ENCODE measurements at regions not wholly inside any gene's neighbourhood (a gene's known extent, or its start where the extent isn't known, plus 50 kb on each side); places are given as distances from the start of the nearest gene placed in this dataset.

GRCh38 chr11:20277014-20277413 lies 86.5 kb upstream of the HTATIP2 start:
- DNase-seq (ENCODE audit: low read depth), result no peak
- Histone ChIP-seq H3K4me1 (ENCODE audit: control insufficient read depth, insufficient read depth, low read length) (no peaks in the 10 kb centered on the region), H3K9me3 (ENCODE audit: control insufficient read depth, low read length) (no peaks in the 10 kb centered on the region), H3K4me3 (ENCODE audit: low read length) (no peak overlapping the region), H3K27me3 (replicated peaks; ENCODE audit: control insufficient read depth, insufficient read depth, low read length) (peaks cover 47% of the 10 kb centered on the region), H3K36me3 (ENCODE audit: control insufficient read depth, insufficient read depth, low read length, severe bottlenecking) (no peaks in the 10 kb centered on the region), H3K9ac (ENCODE audit: low read length) (no peak overlapping the region)

- no peak for DNase-seq (ENCODE audit: low read depth)
- H3K4me1 ChIP-seq (ENCODE audit: control insufficient read depth, insufficient read depth, low read length), result no peaks in the 10 kb centered on the region
- peaks cover 47% of the 10 kb centered on the region for H3K27me3 ChIP-seq (replicated peaks; ENCODE audit: control insufficient read depth, insufficient read depth, low read length)
Observed at GRCh38 chr11:20275987-20276965, 87.2 kb upstream of the HTATIP2 start.

GRCh38 chr11:20274031-20274430 lies 89.5 kb upstream of the HTATIP2 start:
- H3K9ac ChIP-seq (ENCODE audit: low read length), result no peak overlapping the region
- no peak for DNase-seq (ENCODE audit: low read depth)
- H3K36me3 ChIP-seq (ENCODE audit: control insufficient read depth, insufficient read depth, low read length, severe bottlenecking), result no peaks in the 10 kb centered on the region
- no peaks in the 10 kb centered on the region for H3K4me1 ChIP-seq (ENCODE audit: control insufficient read depth, insufficient read depth, low read length)
- H3K9me3 ChIP-seq (ENCODE audit: control insufficient read depth, low read length), result no peaks in the 10 kb centered on the region
- peaks cover 42% of the 10 kb centered on the region for H3K27me3 ChIP-seq (replicated peaks; ENCODE audit: control insufficient read depth, insufficient read depth, low read length)
- no peak overlapping the region for H3K4me3 ChIP-seq (ENCODE audit: low read length)

More at GRCh38 chr11:20275987-20276965, 87.2 kb upstream of the HTATIP2 start:
- no peaks in the 10 kb centered on the region for H3K9me3 ChIP-seq (ENCODE audit: control insufficient read depth, low read length)
- H3K4me3 ChIP-seq (ENCODE audit: low read length), result no peak overlapping the region
- no peaks in the 10 kb centered on the region for H3K36me3 ChIP-seq (ENCODE audit: control insufficient read depth, insufficient read depth, low read length, severe bottlenecking)
- H3K9ac ChIP-seq (ENCODE audit: low read length), result no peak overlapping the region

GRCh38 chr11:20261526-20261925 lies 101.3 kb upstream of the DBX1 start:
- no peak for DNase-seq (ENCODE audit: low read depth)
- H3K27me3 ChIP-seq (replicated peaks; ENCODE audit: control insufficient read depth, insufficient read depth, low read length), result peaks cover 38% of the 10 kb centered on the region
- no peaks in the 10 kb centered on the region for H3K4me1 ChIP-seq (ENCODE audit: control insufficient read depth, insufficient read depth, low read length)
- no peak overlapping the region for H3K9ac ChIP-seq (ENCODE audit: low read length)
- H3K9me3 ChIP-seq (ENCODE audit: control insufficient read depth, low read length), result no peaks in the 10 kb centered on the region
- H3K4me3 ChIP-seq (ENCODE audit: low read length), result no peak overlapping the region
- H3K36me3 ChIP-seq (ENCODE audit: control insufficient read depth, insufficient read depth, low read length, severe bottlenecking), result no peaks in the 10 kb centered on the region

- Histone ChIP-seq H3K4me1 (ENCODE audit: control insufficient read depth, insufficient read depth, low read length) (no peaks in the 10 kb centered on the region), H3K9ac (ENCODE audit: low read length) (no peak overlapping the region), H3K27me3 (replicated peaks; ENCODE audit: control insufficient read depth, insufficient read depth, low read length) (peaks cover 44% of the 10 kb centered on the region), H3K36me3 (ENCODE audit: control insufficient read depth, insufficient read depth, low read length, severe bottlenecking) (no peaks in the 10 kb centered on the region), H3K9me3 (ENCODE audit: control insufficient read depth, low read length) (no peaks in the 10 kb centered on the region), H3K4me3 (ENCODE audit: low read length) (no peak overlapping the region)
- no peak for DNase-seq (ENCODE audit: low read depth)
Observed at GRCh38 chr11:20260307-20260706, 100.0 kb upstream of the DBX1 start.

GRCh38 chr11:20259506-20259905 lies 99.2 kb upstream of the DBX1 start:
- no peak overlapping the region for H3K9ac ChIP-seq (ENCODE audit: low read length)
- no peak for DNase-seq (ENCODE audit: low read depth)
- H3K36me3 ChIP-seq (ENCODE audit: control insufficient read depth, insufficient read depth, low read length, severe bottlenecking), result no peaks in the 10 kb centered on the region
- no peak overlapping the region for H3K4me3 ChIP-seq (ENCODE audit: low read length)
- no peaks in the 10 kb centered on the region for H3K9me3 ChIP-seq (ENCODE audit: control insufficient read depth, low read length)
- peaks cover 45% of the 10 kb centered on the region for H3K27me3 ChIP-seq (replicated peaks; ENCODE audit: control insufficient read depth, insufficient read depth, low read length)
- H3K4me1 ChIP-seq (ENCODE audit: control insufficient read depth, insufficient read depth, low read length), result no peaks in the 10 kb centered on the region

- Histone ChIP-seq H3K4me1 (ENCODE audit: control insufficient read depth, insufficient read depth, low read length) (no peaks in the 10 kb centered on the region), H3K9ac (ENCODE audit: low read length) (no peak overlapping the region), H3K36me3 (ENCODE audit: control insufficient read depth, insufficient read depth, low read length, severe bottlenecking) (no peaks in the 10 kb centered on the region), H3K4me3 (ENCODE audit: low read length) (no peak overlapping the region), H3K27me3 (replicated peaks; ENCODE audit: control insufficient read depth, insufficient read depth, low read length) (peaks cover 51% of the 10 kb centered on the region), H3K9me3 (ENCODE audit: control insufficient read depth, low read length) (no peaks in the 10 kb centered on the region)
- DNase-seq (ENCODE audit: low read depth), result no peak
Observed at GRCh38 chr11:20258376-20258895, 98.2 kb upstream of the DBX1 start.

GRCh38 chr11:20256925-20257324 lies 96.7 kb upstream of the DBX1 start:
- no peak overlapping the region for H3K9ac ChIP-seq (ENCODE audit: low read length)
- peaks cover 58% of the 10 kb centered on the region for H3K27me3 ChIP-seq (replicated peaks; ENCODE audit: control insufficient read depth, insufficient read depth, low read length)
- no peak for DNase-seq (ENCODE audit: low read depth)
- no peak overlapping the region for H3K4me3 ChIP-seq (ENCODE audit: low read length)
- no peaks in the 10 kb centered on the region for H3K36me3 ChIP-seq (ENCODE audit: control insufficient read depth, insufficient read depth, low read length, severe bottlenecking)
- no peaks in the 10 kb centered on the region for H3K4me1 ChIP-seq (ENCODE audit: control insufficient read depth, insufficient read depth, low read length)
- H3K9me3 ChIP-seq (ENCODE audit: control insufficient read depth, low read length), result no peaks in the 10 kb centered on the region

GRCh38 chr11:20253796-20254195 lies 93.5 kb upstream of the DBX1 start:
- no peaks in the 10 kb centered on the region for H3K4me1 ChIP-seq (ENCODE audit: control insufficient read depth, insufficient read depth, low read length)
- H3K27me3 ChIP-seq (replicated peaks; ENCODE audit: control insufficient read depth, insufficient read depth, low read length), result peaks cover 57% of the 10 kb centered on the region
- no peak for DNase-seq (ENCODE audit: low read depth)

GRCh38 chr11:20251496-20251895 lies 91.2 kb upstream of the DBX1 start:
- no peaks in the 10 kb centered on the region for H3K36me3 ChIP-seq (ENCODE audit: control insufficient read depth, insufficient read depth, low read length, severe bottlenecking)
- H3K9me3 ChIP-seq (ENCODE audit: control insufficient read depth, low read length), result peaks cover 2% of the 10 kb centered on the region
- H3K9ac ChIP-seq (ENCODE audit: low read length), result no peak overlapping the region
- H3K27me3 ChIP-seq (replicated peaks; ENCODE audit: control insufficient read depth, insufficient read depth, low read length), result peaks cover 56% of the 10 kb centered on the region
- H3K4me1 ChIP-seq (ENCODE audit: control insufficient read depth, insufficient read depth, low read length), result no peaks in the 10 kb centered on the region
- H3K4me3 ChIP-seq (ENCODE audit: low read length), result no peak overlapping the region
- no peak for DNase-seq (ENCODE audit: low read depth)

More at GRCh38 chr11:20253796-20254195, 93.5 kb upstream of the DBX1 start:
- Histone ChIP-seq H3K36me3 (ENCODE audit: control insufficient read depth, insufficient read depth, low read length, severe bottlenecking) (no peaks in the 10 kb centered on the region), H3K9me3 (ENCODE audit: control insufficient read depth, low read length) (no peaks in the 10 kb centered on the region), H3K9ac (ENCODE audit: low read length) (no peak overlapping the region), H3K4me3 (ENCODE audit: low read length) (no peak overlapping the region)

GRCh38 chr11:20250644-20251247 lies 90.5 kb upstream of the DBX1 start:
- Histone ChIP-seq H3K4me1 (ENCODE audit: control insufficient read depth, insufficient read depth, low read length) (no peaks in the 10 kb centered on the region), H3K9me3 (ENCODE audit: control insufficient read depth, low read length) (peaks cover 2% of the 10 kb centered on the region), H3K4me3 (ENCODE audit: low read length) (no peak overlapping the region), H3K9ac (ENCODE audit: low read length) (no peak overlapping the region), H3K27me3 (replicated peaks; ENCODE audit: control insufficient read depth, insufficient read depth, low read length) (peaks cover 54% of the 10 kb centered on the region), H3K36me3 (ENCODE audit: control insufficient read depth, insufficient read depth, low read length, severe bottlenecking) (no peaks in the 10 kb centered on the region)
- no peak for DNase-seq (ENCODE audit: low read depth)
